Parathyroid adenoma (tissue), 2 donors: ENCODE measurements at regions not wholly inside any gene's neighbourhood (a gene's known extent, or its start where the extent isn't known, plus 50 kb on each side); places are given as distances from the start of the nearest gene placed in this dataset.

Experiments used
- H2AFZ ChIP-seq: fragments of 300-600 bp; sonication (generic); one replicate; pipeline ENCODE4 v1.7.0; 2017; ENCODE audit warnings: antibody characterized with exemption, mild to moderate bottlenecking
- H3K27ac ChIP-seq: fragments of 300-600 bp; sonication (generic); one replicate; pipeline ENCODE4 v1.7.0; 2017
- H3K27me3 ChIP-seq: fragments of 300-600 bp; sonication (generic); one replicate; pipeline ENCODE4 v1.7.0; 2017; ENCODE audit warnings: low read length; ENCODE audit not compliant: control insufficient read depth, insufficient read depth
- H3K36me3 ChIP-seq: fragments of 300-600 bp; sonication (generic); one replicate; pipeline ENCODE4 v1.7.0; 2017; ENCODE audit warnings: low read length; ENCODE audit not compliant: control insufficient read depth, insufficient read depth
- H3K4me1 ChIP-seq: fragments of 300-600 bp; sonication (generic); one replicate; pipeline ENCODE4 v1.7.0; 2017; ENCODE audit warnings: control low read depth
- H3K4me2 ChIP-seq: fragments of 300-600 bp; sonication (generic); one replicate; pipeline ENCODE4 v1.7.0; 2017; ENCODE audit warnings: low read length
- H3K4me3 ChIP-seq: fragments of 300-600 bp; sonication (generic); one replicate; pipeline ENCODE4 v1.7.0; 2017; ENCODE audit warnings: low read depth, low read length
- H3K79me2 ChIP-seq: fragments of 300-600 bp; sonication (generic); one replicate; pipeline ENCODE4 v1.7.0; 2017; ENCODE audit warnings: control low read depth
- H3K9ac ChIP-seq: fragments of 300-600 bp; sonication (generic); one replicate; pipeline ENCODE4 v1.7.0; 2017; ENCODE audit warnings: mild to moderate bottlenecking
- H3K9me3 ChIP-seq: fragments of 300-600 bp; sonication (generic); one replicate; pipeline ENCODE4 v1.7.0; 2017; ENCODE audit warnings: low read length; ENCODE audit not compliant: control insufficient read depth
- TF ChIP-seq, protein P1 (sequence below): fragments of 300-600 bp; sonication (generic); IDR thresholded peaks from one replicate; pipeline ENCODE4 v1.7.0; 2017; ENCODE audit warnings: antibody characterized with exemption, mild to moderate bottlenecking
- donor health status: primary hyperparathyroidism.

DNA sequence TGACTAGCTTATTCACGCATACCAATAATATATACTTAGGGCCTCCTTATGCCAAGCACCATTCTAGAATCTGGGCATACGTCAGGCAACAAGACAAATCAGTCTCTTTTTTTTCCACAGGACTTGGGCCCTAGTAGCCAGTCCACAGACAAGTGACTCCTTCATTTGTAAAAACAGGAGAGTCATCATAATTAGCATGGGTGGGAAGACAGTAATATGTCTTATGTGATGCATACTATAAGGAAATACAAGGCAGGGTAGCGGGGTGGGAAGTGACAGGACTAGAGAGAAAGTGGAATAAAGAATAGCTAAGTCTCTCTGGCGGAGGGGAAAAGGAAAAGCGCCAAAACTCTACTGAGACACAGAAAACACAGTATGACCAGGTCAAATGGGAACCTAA, 439.6 kb upstream of the MDFIC2 start:
- H3K9ac ChIP-seq = no peak overlapping the region
- no peaks in the 10 kb centered on the region for H3K79me2 ChIP-seq
- TF ChIP-seq, protein P1, sequence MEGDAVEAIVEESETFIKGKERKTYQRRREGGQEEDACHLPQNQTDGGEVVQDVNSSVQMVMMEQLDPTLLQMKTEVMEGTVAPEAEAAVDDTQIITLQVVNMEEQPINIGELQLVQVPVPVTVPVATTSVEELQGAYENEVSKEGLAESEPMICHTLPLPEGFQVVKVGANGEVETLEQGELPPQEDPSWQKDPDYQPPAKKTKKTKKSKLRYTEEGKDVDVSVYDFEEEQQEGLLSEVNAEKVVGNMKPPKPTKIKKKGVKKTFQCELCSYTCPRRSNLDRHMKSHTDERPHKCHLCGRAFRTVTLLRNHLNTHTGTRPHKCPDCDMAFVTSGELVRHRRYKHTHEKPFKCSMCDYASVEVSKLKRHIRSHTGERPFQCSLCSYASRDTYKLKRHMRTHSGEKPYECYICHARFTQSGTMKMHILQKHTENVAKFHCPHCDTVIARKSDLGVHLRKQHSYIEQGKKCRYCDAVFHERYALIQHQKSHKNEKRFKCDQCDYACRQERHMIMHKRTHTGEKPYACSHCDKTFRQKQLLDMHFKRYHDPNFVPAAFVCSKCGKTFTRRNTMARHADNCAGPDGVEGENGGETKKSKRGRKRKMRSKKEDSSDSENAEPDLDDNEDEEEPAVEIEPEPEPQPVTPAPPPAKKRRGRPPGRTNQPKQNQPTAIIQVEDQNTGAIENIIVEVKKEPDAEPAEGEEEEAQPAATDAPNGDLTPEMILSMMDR = no peak
- H3K27me3 ChIP-seq = no peaks in the 10 kb centered on the region
- no peak overlapping the region for H2AFZ ChIP-seq
- H3K4me3 ChIP-seq = no peak overlapping the region
- no peak overlapping the region for H3K4me2 ChIP-seq
- H3K4me1 ChIP-seq = no peaks in the 10 kb centered on the region
- H3K9me3 ChIP-seq = no peaks in the 10 kb centered on the region
- H3K27ac ChIP-seq = no peak overlapping the region
- H3K36me3 ChIP-seq = no peaks in the 10 kb centered on the region

DNA sequence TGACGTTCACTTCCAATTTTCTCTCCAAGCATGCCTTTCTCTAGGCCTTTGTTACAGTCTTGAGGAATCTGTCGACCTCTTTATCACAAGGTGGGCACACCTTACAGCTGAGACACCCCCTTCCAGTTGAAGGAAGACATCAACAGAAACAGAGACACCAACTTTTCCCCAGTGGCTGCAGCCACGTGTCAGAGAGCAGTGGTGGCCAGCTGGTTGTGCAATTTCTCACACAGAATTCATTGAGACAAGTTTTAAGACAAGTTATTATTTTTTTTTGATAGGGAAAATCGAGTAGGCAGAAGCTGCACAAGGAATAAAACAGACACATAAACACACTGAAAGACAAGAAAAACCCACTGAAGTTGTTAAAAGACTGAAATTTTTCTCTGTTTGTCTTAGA, 436.7 kb upstream of the MDFIC2 start:
- H3K4me1 ChIP-seq = no peaks in the 10 kb centered on the region
- no peak overlapping the region for H3K9ac ChIP-seq
- H3K9me3 ChIP-seq = no peaks in the 10 kb centered on the region
- no peaks in the 10 kb centered on the region for H3K79me2 ChIP-seq
- no peak overlapping the region for H3K4me3 ChIP-seq
- H3K27me3 ChIP-seq = no peaks in the 10 kb centered on the region
- no peak overlapping the region for H2AFZ ChIP-seq
- no peak overlapping the region for H3K4me2 ChIP-seq
- H3K27ac ChIP-seq = no peak overlapping the region
- TF ChIP-seq, protein P1 = no peak
- no peaks in the 10 kb centered on the region for H3K36me3 ChIP-seq

DNA sequence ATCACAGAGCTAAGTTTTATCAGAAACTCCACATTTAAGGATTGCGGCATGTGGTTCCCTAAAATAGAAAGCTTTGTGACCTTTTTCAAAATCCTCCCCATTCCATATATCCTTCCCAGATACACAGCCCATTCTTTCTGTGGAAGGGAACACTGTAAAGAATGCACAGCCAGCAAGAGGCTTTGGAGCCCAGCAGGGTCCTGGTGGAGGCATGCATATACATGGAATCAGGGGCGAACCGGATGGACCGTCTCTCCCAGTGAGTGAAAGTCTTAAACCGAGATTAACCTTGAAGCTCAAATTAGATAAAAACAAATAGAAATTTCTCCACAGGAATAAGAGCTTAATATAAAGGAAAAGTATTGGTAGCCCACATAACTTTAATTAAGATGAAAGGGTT, 436.2 kb upstream of the MDFIC2 start:
- TF ChIP-seq, protein P1 = no peak
- Histone ChIP-seq H3K27ac (no peak overlapping the region), H3K4me1 (no peaks in the 10 kb centered on the region), H3K27me3 (no peaks in the 10 kb centered on the region), H3K4me2 (no peak overlapping the region), H3K9ac (no peak overlapping the region), H3K4me3 (no peak overlapping the region), H3K36me3 (no peaks in the 10 kb centered on the region), H3K79me2 (no peaks in the 10 kb centered on the region), H2AFZ (no peak overlapping the region), H3K9me3 (no peaks in the 10 kb centered on the region)

DNA sequence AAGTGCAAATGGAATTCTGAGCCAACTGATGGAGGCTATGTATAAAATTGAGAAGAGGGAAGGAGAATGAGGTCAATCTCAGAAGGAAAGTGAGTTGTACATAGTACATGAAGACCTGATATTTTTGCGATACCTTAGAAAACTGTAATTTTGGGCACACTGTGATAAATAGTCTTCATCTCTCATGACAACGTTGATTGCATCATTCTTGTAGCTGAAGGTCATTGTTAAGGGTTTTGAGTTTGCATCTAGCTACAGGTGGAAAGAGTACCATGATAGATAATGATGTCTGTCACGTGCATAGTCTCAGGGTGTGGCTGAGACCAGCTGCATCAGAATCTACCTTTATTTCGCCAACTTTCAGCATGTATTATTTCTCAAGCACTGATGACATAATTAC, 435.4 kb upstream of the MDFIC2 start:
- TF ChIP-seq, protein P1 = no peak
- no peak overlapping the region for H2AFZ ChIP-seq
- H3K9me3 ChIP-seq = no peaks in the 10 kb centered on the region
- H3K9ac ChIP-seq = no peak overlapping the region
- no peak overlapping the region for H3K4me3 ChIP-seq
- no peak overlapping the region for H3K4me2 ChIP-seq
- no peaks in the 10 kb centered on the region for H3K36me3 ChIP-seq
- no peaks in the 10 kb centered on the region for H3K4me1 ChIP-seq
- no peaks in the 10 kb centered on the region for H3K79me2 ChIP-seq
- no peak overlapping the region for H3K27ac ChIP-seq
- H3K27me3 ChIP-seq = no peaks in the 10 kb centered on the region

DNA sequence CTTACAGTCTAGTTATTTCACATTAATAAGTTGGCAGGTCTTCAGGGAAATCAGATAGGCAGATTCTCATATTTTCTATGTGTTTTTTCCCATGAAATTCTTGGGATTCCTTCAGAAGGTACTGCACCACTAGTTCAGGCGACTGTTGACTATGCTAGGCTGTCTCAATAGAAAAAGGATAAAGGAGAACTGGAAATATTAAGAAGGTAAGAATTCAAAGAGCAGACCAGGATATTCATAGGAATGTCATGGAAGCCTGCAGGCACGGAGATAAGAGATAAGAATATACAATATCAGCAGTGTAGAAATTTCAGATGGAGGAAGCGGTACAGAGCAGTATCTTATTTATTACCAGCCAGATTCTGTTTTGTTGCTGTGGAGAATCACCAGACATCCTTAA, 432.1 kb upstream of the MDFIC2 start:
- H3K9me3 ChIP-seq = no peaks in the 10 kb centered on the region

More for the DNA sequence above, 432.1 kb upstream of the MDFIC2 start:
- TF ChIP-seq, protein P1 = no peak
- Histone ChIP-seq H3K9ac (no peak overlapping the region), H3K4me3 (no peak overlapping the region), H2AFZ (no peak overlapping the region), H3K27ac (no peak overlapping the region), H3K36me3 (no peaks in the 10 kb centered on the region), H3K79me2 (no peaks in the 10 kb centered on the region), H3K27me3 (no peaks in the 10 kb centered on the region), H3K4me1 (no peaks in the 10 kb centered on the region), H3K4me2 (no peak overlapping the region)
